K562 (cell line): ENCODE measurements at regions not wholly inside any gene's neighbourhood (a gene's known extent, or its start where the extent isn't known, plus 50 kb on each side); places are given as distances from the start of the nearest gene placed in this dataset.

ENCODE experiments used
- FOS ChIP-seq: IDR thresholded peaks from 3 replicates; pipeline ENCODE4 v1.6.1; 2011; ENCODE audit not compliant: insufficient read length; ENCODE audit errors: extremely low read depth
- NFIC ChIP-seq: fragments of 450-650 bp; IDR thresholded peaks from 2 replicates; pipeline ENCODE4 v1.6.1; 2017; ENCODE audit warnings: mild to moderate bottlenecking, inconsistent platforms
- NR2C2 ChIP-seq, 2 experiments: fragments of 200-800 bp in 1 of 2; sonication (Bioruptor generic) in 1 of 2; sonication (generic) in 1 of 2; formaldehyde crosslinking in 1 of 2; IDR thresholded peaks; 2 replicates each; pipeline versions ENCODE4 v1.6.1 to v1.8.0; 2016 to 2022; ENCODE audit warnings: mild to moderate bottlenecking in 1 of 2, missing compliant biosample characterization in 1 of 2, missing genetic modification characterization in 1 of 2, missing genetic modification reagents in 1 of 2
- RBFOX2 ChIP-seq: fragments of 200-400 bp; formaldehyde crosslinking; IDR thresholded peaks from 2 replicates; pipeline ENCODE4 v1.6.1; 2017; ENCODE audit warnings: low read depth, mild to moderate bottlenecking, low read length, moderate library complexity
- TF ChIP-seq, protein P1 (sequence below), 3 experiments: IDR thresholded peaks in 2 of 3; conservative IDR thresholded peaks in 1 of 3; 2 replicates each; pipeline ENCODE4 v1.5.1; 2011 to 2012; ENCODE audit warnings: low read length in 3 of 3, mild to moderate bottlenecking in 3 of 3, control low read depth in 2 of 3, improper control_type of control experiment in 1 of 3, inconsistent platforms in 1 of 3, low read depth in 1 of 3, mixed read lengths in 1 of 3, moderate library complexity in 1 of 3; ENCODE audit not compliant: insufficient read depth in 2 of 3
- TF ChIP-seq, protein P2 (sequence below): fragments of 450-650 bp; formaldehyde crosslinking; IDR thresholded peaks from 2 replicates; pipeline ENCODE4 v1.4.0; 2020; ENCODE audit warnings: mild to moderate bottlenecking
- TF ChIP-seq, protein P3 (sequence below): fragments of 250-450 bp; sonication (Bioruptor Pico); IDR thresholded peaks from 2 replicates; pipeline ENCODE4 v1.5.0; 2020; ENCODE audit warnings: mild to moderate bottlenecking, borderline replicate concordance
- TF ChIP-seq, protein P4 (sequence below): conservative IDR thresholded peaks from 2 replicates; pipeline ENCODE4 v1.6.1; 2011; ENCODE audit warnings: low read depth, mild to moderate bottlenecking, low read length; ENCODE audit not compliant: control insufficient read depth

DNA sequence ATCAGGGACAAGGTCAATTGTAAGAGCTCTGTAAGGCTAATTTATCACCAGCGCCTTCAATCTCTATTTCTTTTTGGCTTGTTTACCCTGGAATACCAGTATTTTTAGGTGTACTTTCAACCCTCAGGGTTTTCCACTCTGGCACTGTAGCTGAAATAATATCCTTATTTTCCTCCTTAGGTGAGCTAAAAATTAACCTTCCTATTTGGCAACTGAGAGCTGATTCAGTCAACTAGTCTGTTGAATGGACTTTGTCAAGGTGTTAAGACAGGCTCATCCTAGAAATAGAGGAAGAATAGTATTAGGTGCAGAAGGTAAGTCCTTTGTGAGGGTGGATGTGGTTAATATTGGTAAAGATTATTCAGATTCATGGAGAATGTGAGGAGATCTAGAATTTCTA lies 101.3 kb upstream of the BANK1 start:
- TF ChIP-seq, protein P1, sequence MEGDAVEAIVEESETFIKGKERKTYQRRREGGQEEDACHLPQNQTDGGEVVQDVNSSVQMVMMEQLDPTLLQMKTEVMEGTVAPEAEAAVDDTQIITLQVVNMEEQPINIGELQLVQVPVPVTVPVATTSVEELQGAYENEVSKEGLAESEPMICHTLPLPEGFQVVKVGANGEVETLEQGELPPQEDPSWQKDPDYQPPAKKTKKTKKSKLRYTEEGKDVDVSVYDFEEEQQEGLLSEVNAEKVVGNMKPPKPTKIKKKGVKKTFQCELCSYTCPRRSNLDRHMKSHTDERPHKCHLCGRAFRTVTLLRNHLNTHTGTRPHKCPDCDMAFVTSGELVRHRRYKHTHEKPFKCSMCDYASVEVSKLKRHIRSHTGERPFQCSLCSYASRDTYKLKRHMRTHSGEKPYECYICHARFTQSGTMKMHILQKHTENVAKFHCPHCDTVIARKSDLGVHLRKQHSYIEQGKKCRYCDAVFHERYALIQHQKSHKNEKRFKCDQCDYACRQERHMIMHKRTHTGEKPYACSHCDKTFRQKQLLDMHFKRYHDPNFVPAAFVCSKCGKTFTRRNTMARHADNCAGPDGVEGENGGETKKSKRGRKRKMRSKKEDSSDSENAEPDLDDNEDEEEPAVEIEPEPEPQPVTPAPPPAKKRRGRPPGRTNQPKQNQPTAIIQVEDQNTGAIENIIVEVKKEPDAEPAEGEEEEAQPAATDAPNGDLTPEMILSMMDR (IDR thresholded peaks at IDR 0.05 in 2 of 3, conservative IDR thresholded peaks at IDR 0.05 in 1 of 3; ENCODE audit: insufficient read depth in 2 of 3, low read depth in 1 of 3, low read length in 3 of 3): no peak
- TF ChIP-seq NFIC (no peak), NR2C2 (CRISPR knock-in tag; IDR thresholded peaks at IDR 0.05) (no peak), NR2C2 (tag; IDR thresholded peaks at IDR 0.05) (no peak), FOS (no peak), RBFOX2 (no peak)
- TF ChIP-seq, protein P2, sequence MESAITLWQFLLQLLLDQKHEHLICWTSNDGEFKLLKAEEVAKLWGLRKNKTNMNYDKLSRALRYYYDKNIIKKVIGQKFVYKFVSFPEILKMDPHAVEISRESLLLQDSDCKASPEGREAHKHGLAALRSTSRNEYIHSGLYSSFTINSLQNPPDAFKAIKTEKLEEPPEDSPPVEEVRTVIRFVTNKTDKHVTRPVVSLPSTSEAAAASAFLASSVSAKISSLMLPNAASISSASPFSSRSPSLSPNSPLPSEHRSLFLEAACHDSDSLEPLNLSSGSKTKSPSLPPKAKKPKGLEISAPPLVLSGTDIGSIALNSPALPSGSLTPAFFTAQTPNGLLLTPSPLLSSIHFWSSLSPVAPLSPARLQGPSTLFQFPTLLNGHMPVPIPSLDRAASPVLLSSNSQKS: no peak
- TF ChIP-seq, protein P3, sequence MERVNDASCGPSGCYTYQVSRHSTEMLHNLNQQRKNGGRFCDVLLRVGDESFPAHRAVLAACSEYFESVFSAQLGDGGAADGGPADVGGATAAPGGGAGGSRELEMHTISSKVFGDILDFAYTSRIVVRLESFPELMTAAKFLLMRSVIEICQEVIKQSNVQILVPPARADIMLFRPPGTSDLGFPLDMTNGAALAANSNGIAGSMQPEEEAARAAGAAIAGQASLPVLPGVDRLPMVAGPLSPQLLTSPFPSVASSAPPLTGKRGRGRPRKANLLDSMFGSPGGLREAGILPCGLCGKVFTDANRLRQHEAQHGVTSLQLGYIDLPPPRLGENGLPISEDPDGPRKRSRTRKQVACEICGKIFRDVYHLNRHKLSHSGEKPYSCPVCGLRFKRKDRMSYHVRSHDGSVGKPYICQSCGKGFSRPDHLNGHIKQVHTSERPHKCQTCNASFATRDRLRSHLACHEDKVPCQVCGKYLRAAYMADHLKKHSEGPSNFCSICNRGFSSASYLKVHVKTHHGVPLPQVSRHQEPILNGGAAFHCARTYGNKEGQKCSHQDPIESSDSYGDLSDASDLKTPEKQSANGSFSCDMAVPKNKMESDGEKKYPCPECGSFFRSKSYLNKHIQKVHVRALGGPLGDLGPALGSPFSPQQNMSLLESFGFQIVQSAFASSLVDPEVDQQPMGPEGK (CRISPR knock-in tag): no peak
- TF ChIP-seq, protein P4, sequence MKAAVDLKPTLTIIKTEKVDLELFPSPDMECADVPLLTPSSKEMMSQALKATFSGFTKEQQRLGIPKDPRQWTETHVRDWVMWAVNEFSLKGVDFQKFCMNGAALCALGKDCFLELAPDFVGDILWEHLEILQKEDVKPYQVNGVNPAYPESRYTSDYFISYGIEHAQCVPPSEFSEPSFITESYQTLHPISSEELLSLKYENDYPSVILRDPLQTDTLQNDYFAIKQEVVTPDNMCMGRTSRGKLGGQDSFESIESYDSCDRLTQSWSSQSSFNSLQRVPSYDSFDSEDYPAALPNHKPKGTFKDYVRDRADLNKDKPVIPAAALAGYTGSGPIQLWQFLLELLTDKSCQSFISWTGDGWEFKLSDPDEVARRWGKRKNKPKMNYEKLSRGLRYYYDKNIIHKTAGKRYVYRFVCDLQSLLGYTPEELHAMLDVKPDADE: no peak
